ENCODE measurements at regions not wholly inside any gene's neighbourhood (a gene's known extent, or its start where the extent isn't known, plus 50 kb on each side); places are given as distances from the start of the nearest gene placed in this dataset.

DNA sequence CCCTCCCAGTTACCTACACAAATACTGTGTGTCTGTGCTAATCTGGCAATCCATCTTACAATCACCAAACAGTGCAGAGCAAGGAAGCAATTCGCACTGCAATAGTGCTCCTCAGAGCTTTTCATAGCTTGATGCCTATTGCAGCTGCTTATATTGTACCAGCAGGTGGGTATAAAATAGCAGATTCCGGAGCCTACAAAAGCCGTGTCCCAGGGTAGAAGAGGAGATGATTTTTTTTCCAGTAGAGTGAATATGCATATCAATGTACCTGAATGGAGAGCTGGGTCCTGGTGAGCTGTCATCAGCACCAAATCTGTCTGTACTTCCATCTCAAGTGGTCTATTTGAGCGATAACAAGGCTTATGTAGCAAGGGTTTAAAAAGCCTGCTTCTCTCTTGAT, 668.4 kb downstream of the DIAPH3 start:
- TF ChIP-seq, protein P1, sequence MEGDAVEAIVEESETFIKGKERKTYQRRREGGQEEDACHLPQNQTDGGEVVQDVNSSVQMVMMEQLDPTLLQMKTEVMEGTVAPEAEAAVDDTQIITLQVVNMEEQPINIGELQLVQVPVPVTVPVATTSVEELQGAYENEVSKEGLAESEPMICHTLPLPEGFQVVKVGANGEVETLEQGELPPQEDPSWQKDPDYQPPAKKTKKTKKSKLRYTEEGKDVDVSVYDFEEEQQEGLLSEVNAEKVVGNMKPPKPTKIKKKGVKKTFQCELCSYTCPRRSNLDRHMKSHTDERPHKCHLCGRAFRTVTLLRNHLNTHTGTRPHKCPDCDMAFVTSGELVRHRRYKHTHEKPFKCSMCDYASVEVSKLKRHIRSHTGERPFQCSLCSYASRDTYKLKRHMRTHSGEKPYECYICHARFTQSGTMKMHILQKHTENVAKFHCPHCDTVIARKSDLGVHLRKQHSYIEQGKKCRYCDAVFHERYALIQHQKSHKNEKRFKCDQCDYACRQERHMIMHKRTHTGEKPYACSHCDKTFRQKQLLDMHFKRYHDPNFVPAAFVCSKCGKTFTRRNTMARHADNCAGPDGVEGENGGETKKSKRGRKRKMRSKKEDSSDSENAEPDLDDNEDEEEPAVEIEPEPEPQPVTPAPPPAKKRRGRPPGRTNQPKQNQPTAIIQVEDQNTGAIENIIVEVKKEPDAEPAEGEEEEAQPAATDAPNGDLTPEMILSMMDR (IDR thresholded peaks at IDR 0.05; ENCODE audit: low read length), result no peak
- TF ChIP-seq EZH2 (optimal IDR thresholded peaks at IDR 0.05; ENCODE audit: low read depth, low read length), result no peak
